Central memory CD4-positive, alpha-beta T cell (primary cell): ENCODE measurements at regions not wholly inside any gene's neighbourhood (a gene's known extent, or its start where the extent isn't known, plus 50 kb on each side); places are given as distances from the start of the nearest gene placed in this dataset.
"Not testable (repeated sequence)": the region's sequence is repeated elsewhere in the genome, so short reads cannot be mapped to it uniquely, and the experiment has no call there.

Source experiments
- DNase-seq: peaks from one replicate; pipeline ENCODE4 v3.0.0; 2022

- no peak for DNase-seq
Measured at GRCh38 chr2:3115301-3116042, 262.1 kb downstream of the EIPR1 start.

GRCh38 chr2:3114406-3115185, 263.0 kb downstream of the EIPR1 start:
- no peak for DNase-seq

- DNase-seq, result no peak
Measured at GRCh38 chr2:3113769-3114168, 263.8 kb downstream of the EIPR1 start.

- DNase-seq, result no peak
Measured at GRCh38 chr2:3113122-3113521, 264.5 kb downstream of the EIPR1 start.

GRCh38 chr2:3112553-3112952, 265.1 kb downstream of the EIPR1 start:
- DNase-seq, result no peak

GRCh38 chr2:3112131-3112530, 265.5 kb downstream of the EIPR1 start:
- no peak for DNase-seq

GRCh38 chr2:3110994-3111666, 266.5 kb downstream of the EIPR1 start:
- DNase-seq, result no peak

GRCh38 chr2:3110555-3110954, 267.1 kb downstream of the EIPR1 start:
- no peak for DNase-seq

GRCh38 chr2:3108710-3109702, 268.6 kb downstream of the EIPR1 start:
- DNase-seq, result no peak

GRCh38 chr2:3108105-3108504, 269.5 kb downstream of the EIPR1 start:
- DNase-seq, result no peak

GRCh38 chr2:3107567-3107966, 270.1 kb downstream of the EIPR1 start:
- DNase-seq, result no peak

GRCh38 chr2:3105814-3106569, 271.6 kb downstream of the EIPR1 start:
- DNase-seq, result no peak

- not testable (repeated sequence) for DNase-seq
Measured at GRCh38 chr2:3104958-3105813, 272.4 kb downstream of the EIPR1 start.

GRCh38 chr2:3104261-3104660, 273.4 kb downstream of the EIPR1 start:
- DNase-seq, result no peak

- no peak for DNase-seq
Measured at GRCh38 chr2:3102922-3103569, 274.6 kb downstream of the EIPR1 start.

GRCh38 chr2:3102081-3102921, 275.3 kb downstream of the EIPR1 start:
- no peak for DNase-seq

GRCh38 chr2:3101016-3101942, 276.3 kb downstream of the EIPR1 start:
- no peak for DNase-seq

- no peak for DNase-seq
Measured at GRCh38 chr2:3100386-3100785, 277.2 kb downstream of the EIPR1 start.
